ENCODE measurements at regions not wholly inside any gene's neighbourhood (a gene's known extent, or its start where the extent isn't known, plus 50 kb on each side); places are given as distances from the start of the nearest gene placed in this dataset.

GRCh38 chr6:44642870-44643522 lies 255.5 kb downstream of the CDC5L start:
- Histone ChIP-seq H3K14ac (ENCODE audit: low read length) (no peak overlapping the region), H2AFZ (ENCODE audit: insufficient read depth, low read length, poor library complexity) (no peak overlapping the region), H3K18ac (ENCODE audit: low read length) (no peak overlapping the region), H3K27me3 (ENCODE audit: insufficient read depth, low read length) (no peaks in the 10 kb centered on the region), H4K12ac (ENCODE audit: low read depth, low read length) (no peak overlapping the region), H4K91ac (ENCODE audit: low read depth, low read length) (peak overlapping the region; percentile 15), H3K79me2 (ENCODE audit: control insufficient read depth, insufficient read depth, low read length, poor library complexity) (no peaks in the 10 kb centered on the region), H3K4ac (ENCODE audit: low read depth, low read length) (no peak overlapping the region), H3K27ac (ENCODE audit: low read depth, low read length) (no peak overlapping the region), H3K23ac (ENCODE audit: low read length) (no peak overlapping the region), H3K4me2 (ENCODE audit: low read length) (no peak overlapping the region), H2BK12ac (ENCODE audit: low read length) (no peak overlapping the region), H3K4me1 (ENCODE audit: control insufficient read depth in 1 of 2, insufficient read depth in 2 of 2, low read length in 2 of 2) (peaks cover 6 to 9% of the 10 kb centered on the region in 2 experiments), H3K9ac (ENCODE audit: low read length) (no peak overlapping the region), H2BK5ac (ENCODE audit: low read depth, low read length, poor library complexity) (no peak overlapping the region), H3K36me3 (ENCODE audit: control insufficient read depth in 1 of 2, insufficient read depth in 2 of 2, low read length in 2 of 2) (no peaks in the 10 kb centered on the region), H3K79me1 (ENCODE audit: low read length) (peaks cover 2% of the 10 kb centered on the region), H2BK120ac (ENCODE audit: insufficient read depth, low read length, poor library complexity) (no peak overlapping the region), H3K4me3 (ENCODE audit: low read depth, low read length) (no peak overlapping the region), H3K9me3 (ENCODE audit: insufficient read depth, low read depth, low read length) (no peaks in the 10 kb centered on the region), H4K8ac (ENCODE audit: low read depth, low read length) (no peak overlapping the region), H2AK5ac (ENCODE audit: low read length) (peak overlapping the region; percentile 60)
- DNase-seq = peak; percentile 62 to 64
- no CpG with 5 or more reads among the region's 10 CpGs for WGBS (ENCODE audit: extremely low coverage, insufficient coverage, insufficient read length)

DNA sequence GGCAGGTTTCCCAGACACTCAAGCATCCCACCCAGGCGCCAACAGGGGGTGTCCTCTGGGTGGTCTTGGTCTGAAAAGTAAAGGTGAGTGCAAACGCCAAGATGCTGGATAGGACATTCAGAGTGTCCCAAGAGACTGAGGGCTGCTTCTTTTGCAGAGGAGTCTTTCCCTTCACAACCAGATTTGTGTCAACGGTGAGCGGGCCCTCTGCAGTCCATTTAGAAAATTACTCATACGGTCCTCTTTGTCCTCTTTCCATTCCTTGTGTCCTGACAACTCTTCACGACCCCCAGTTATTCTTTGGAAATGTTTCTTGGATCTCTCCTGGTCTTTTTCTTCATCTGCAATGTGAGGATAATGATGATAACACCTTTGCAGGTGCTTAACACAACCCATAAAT lies 257.8 kb downstream of the CDC5L start:
- Histone ChIP-seq H2BK5ac (ENCODE audit: low read depth, low read length, poor library complexity) (no peak overlapping the region), H3K18ac (ENCODE audit: low read length) (no peak overlapping the region), H2AFZ (ENCODE audit: insufficient read depth, low read length, poor library complexity) (no peak overlapping the region), H3K4me3 (ENCODE audit: low read depth, low read length) (no peak overlapping the region), H2AK5ac (ENCODE audit: low read length) (no peak overlapping the region), H3K79me2 (ENCODE audit: control insufficient read depth, insufficient read depth, low read length, poor library complexity) (no peaks in the 10 kb centered on the region), H3K36me3 (ENCODE audit: control insufficient read depth in 1 of 2, insufficient read depth in 2 of 2, low read length in 2 of 2) (no peaks in the 10 kb centered on the region), H3K4me2 (ENCODE audit: low read length) (no peak overlapping the region), H3K9me3 (ENCODE audit: insufficient read depth, low read depth, low read length) (no peaks in the 10 kb centered on the region), H3K27ac (ENCODE audit: low read depth, low read length) (no peak overlapping the region), H3K4me1 (ENCODE audit: control insufficient read depth in 1 of 2, insufficient read depth in 2 of 2, low read length in 2 of 2) (peaks cover 6 to 9% of the 10 kb centered on the region in 2 experiments), H2BK120ac (ENCODE audit: insufficient read depth, low read length, poor library complexity) (no peak overlapping the region), H3K23ac (ENCODE audit: low read length) (no peak overlapping the region), H3K79me1 (ENCODE audit: low read length) (peaks cover 2% of the 10 kb centered on the region), H3K27me3 (ENCODE audit: insufficient read depth, low read length) (no peaks in the 10 kb centered on the region), H3K14ac (ENCODE audit: low read length) (no peak overlapping the region), H4K91ac (ENCODE audit: low read depth, low read length) (no peak overlapping the region), H3K9ac (ENCODE audit: low read length) (no peak overlapping the region), H4K12ac (ENCODE audit: low read depth, low read length) (no peak overlapping the region), H2BK12ac (ENCODE audit: low read length) (no peak overlapping the region), H3K4ac (ENCODE audit: low read depth, low read length) (no peak overlapping the region), H4K8ac (ENCODE audit: low read depth, low read length) (no peak overlapping the region)
- no CpG with 5 or more reads among the region's 6 CpGs for WGBS (ENCODE audit: extremely low coverage, insufficient coverage, insufficient read length)
- DNase-seq = no peak

- peaks cover 9 to 18% of the 10 kb centered on the region in 2 experiments for H3K4me1 ChIP-seq (ENCODE audit: control insufficient read depth in 1 of 2, insufficient read depth in 2 of 2, low read length in 2 of 2)
- H3K79me1 ChIP-seq (ENCODE audit: low read length) = peaks cover 2% of the 10 kb centered on the region
- no peak overlapping the region for H4K8ac ChIP-seq (ENCODE audit: low read depth, low read length)
- H2BK5ac ChIP-seq (ENCODE audit: low read depth, low read length, poor library complexity) = no peak overlapping the region
- no peaks in the 10 kb centered on the region for H3K9me3 ChIP-seq (ENCODE audit: insufficient read depth, low read depth, low read length)
- H2AFZ ChIP-seq (ENCODE audit: insufficient read depth, low read length, poor library complexity) = no peak overlapping the region
- no peaks in the 10 kb centered on the region for H3K36me3 ChIP-seq (ENCODE audit: control insufficient read depth in 1 of 2, insufficient read depth in 2 of 2, low read length in 2 of 2)
- no CpG with 5 or more reads among the region's 5 CpGs for WGBS (ENCODE audit: extremely low coverage, insufficient coverage, insufficient read length)
- H3K18ac ChIP-seq (ENCODE audit: low read length) = no peak overlapping the region
- no peaks in the 10 kb centered on the region for H3K79me2 ChIP-seq (ENCODE audit: control insufficient read depth, insufficient read depth, low read length, poor library complexity)
- H3K4me3 ChIP-seq (ENCODE audit: low read depth, low read length) = no peak overlapping the region
- no peak overlapping the region for H4K91ac ChIP-seq (ENCODE audit: low read depth, low read length)
- no peaks in the 10 kb centered on the region for H3K27me3 ChIP-seq (ENCODE audit: insufficient read depth, low read length)
- H3K4me2 ChIP-seq (ENCODE audit: low read length) = no peak overlapping the region
- no peak overlapping the region for H2BK12ac ChIP-seq (ENCODE audit: low read length)
- DNase-seq = no peak
- H2AK5ac ChIP-seq (ENCODE audit: low read length) = no peak overlapping the region
- no peak overlapping the region for H2BK120ac ChIP-seq (ENCODE audit: insufficient read depth, low read length, poor library complexity)
- no peak overlapping the region for H3K23ac ChIP-seq (ENCODE audit: low read length)
- no peak overlapping the region for H3K27ac ChIP-seq (ENCODE audit: low read depth, low read length)
- H3K4ac ChIP-seq (ENCODE audit: low read depth, low read length) = no peak overlapping the region
- no peak overlapping the region for H3K14ac ChIP-seq (ENCODE audit: low read length)
- H4K12ac ChIP-seq (ENCODE audit: low read depth, low read length) = no peak overlapping the region
- H3K9ac ChIP-seq (ENCODE audit: low read length) = no peak overlapping the region
These were observed 258.8 kb downstream of the CDC5L start for GRCh38 chr6:44646355-44646754.

DNA sequence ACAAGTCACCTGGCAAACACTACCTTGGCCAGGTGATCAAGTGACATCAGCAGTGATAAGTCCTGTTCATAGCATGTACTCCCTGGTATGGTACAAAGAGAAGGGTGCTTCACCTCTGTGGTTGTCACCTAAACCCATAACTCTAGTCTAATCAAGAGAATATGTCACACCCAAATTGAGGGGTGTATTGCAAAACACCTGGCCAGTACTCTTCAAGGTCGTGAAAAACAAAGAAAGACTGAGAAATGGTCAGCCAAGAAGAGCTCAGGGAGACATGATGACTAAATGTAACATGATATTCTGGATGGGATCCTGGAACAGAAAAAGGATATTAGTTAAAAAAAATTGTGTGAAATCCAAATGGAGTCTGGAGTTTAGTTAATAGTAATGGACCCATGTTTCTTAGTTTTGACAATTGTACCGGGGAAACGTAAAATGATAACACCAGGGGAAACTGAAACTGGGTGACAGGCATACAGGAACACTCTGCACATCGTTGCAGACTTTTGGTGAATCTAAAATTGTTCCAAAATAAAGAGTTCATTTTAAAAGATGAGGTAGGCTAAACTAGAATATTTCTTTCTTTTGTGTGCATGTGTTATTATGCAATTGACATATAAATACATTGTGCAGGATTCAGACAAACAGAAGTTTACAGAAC lies 262.0 kb downstream of the CDC5L start:
- H3K27ac ChIP-seq (ENCODE audit: low read depth, low read length) = no peak overlapping the region

More for the DNA sequence above, 262.0 kb downstream of the CDC5L start:
- Histone ChIP-seq H4K8ac (ENCODE audit: low read depth, low read length) (no peak overlapping the region), H3K36me3 (ENCODE audit: control insufficient read depth in 1 of 2, insufficient read depth in 2 of 2, low read length in 2 of 2) (no peaks in the 10 kb centered on the region), H3K9ac (ENCODE audit: low read length) (no peak overlapping the region), H3K14ac (ENCODE audit: low read length) (no peak overlapping the region), H2BK120ac (ENCODE audit: insufficient read depth, low read length, poor library complexity) (no peak overlapping the region), H3K23ac (ENCODE audit: low read length) (no peak overlapping the region), H3K27me3 (ENCODE audit: insufficient read depth, low read length) (no peaks in the 10 kb centered on the region), H2AK5ac (ENCODE audit: low read length) (no peak overlapping the region), H2BK5ac (ENCODE audit: low read depth, low read length, poor library complexity) (no peak overlapping the region), H3K4me1 (ENCODE audit: control insufficient read depth in 1 of 2, insufficient read depth in 2 of 2, low read length in 2 of 2) (peaks cover 15 to 26% of the 10 kb centered on the region in 2 experiments), H3K4ac (ENCODE audit: low read depth, low read length) (no peak overlapping the region), H3K18ac (ENCODE audit: low read length) (no peak overlapping the region), H4K12ac (ENCODE audit: low read depth, low read length) (no peak overlapping the region), H3K79me2 (ENCODE audit: control insufficient read depth, insufficient read depth, low read length, poor library complexity) (no peaks in the 10 kb centered on the region), H4K91ac (ENCODE audit: low read depth, low read length) (no peak overlapping the region), H3K4me2 (ENCODE audit: low read length) (no peak overlapping the region), H3K4me3 (ENCODE audit: low read depth, low read length) (no peak overlapping the region), H2AFZ (ENCODE audit: insufficient read depth, low read length, poor library complexity) (no peak overlapping the region), H3K79me1 (ENCODE audit: low read length) (peaks cover 2% of the 10 kb centered on the region), H3K9me3 (ENCODE audit: insufficient read depth, low read depth, low read length) (no peaks in the 10 kb centered on the region), H2BK12ac (ENCODE audit: low read length) (no peak overlapping the region)
- no peak for DNase-seq
- WGBS (ENCODE audit: extremely low coverage, insufficient coverage, insufficient read length) = no CpG with 5 or more reads among the region's 4 CpGs

All from trophoblast cell (in vitro differentiated cells and primary cell).